IMR-90 (cell line): ENCODE measurements at regions not wholly inside any gene's neighbourhood (a gene's known extent, or its start where the extent isn't known, plus 50 kb on each side); places are given as distances from the start of the nearest gene placed in this dataset.

Source experiments
- ATAC-seq: fragments of 200-7000 bp; cut with Tn5 transposase; 2 replicates; pipeline ENCODE4 v1.9.1; 2020; ENCODE audit warnings: low read depth, mild to moderate bottlenecking, moderate library complexity
- BruUV-seq: library from RNA; stranded (reverse); fragments of 400-500 nt; replicated peaks from 2 replicates; lab custom pipeline; 2021; lab: Mats Ljungman, UMichigan
- CTCF ChIA-PET: fragments of 300-600 bp; formaldehyde crosslinking; extraction: SDS; loops from one replicate; lab custom pipeline; 2021; ENCODE audit warnings: antibody characterized with exemption; lab: Yijun Ruan, JAX
- POLR2A ChIA-PET: fragments of 300-600 bp; sonication (Branson Sonifier 250); formaldehyde crosslinking; loops from one replicate; lab custom pipeline; 2022; ENCODE audit warnings: antibody characterized with exemption; ENCODE audit not compliant: unreplicated experiment; lab: Charles Lee
- DNase-seq: peaks from one replicate; pipeline ENCODE4 v3.0.0; 2013
- H2AFZ ChIP-seq: replicated peaks from 2 replicates; pipeline ENCODE3; 2013; ENCODE audit warnings: low read length, mild to moderate bottlenecking; ENCODE audit not compliant: poor library complexity
- H2AK5ac ChIP-seq: 2 replicates; pipeline ENCODE4 v1.6.1; 2013; ENCODE audit warnings: low read depth, low read length, inconsistent platforms
- H2AK9ac ChIP-seq: replicated peaks from 2 replicates; pipeline ENCODE3; 2013; ENCODE audit warnings: mild to moderate bottlenecking, low read depth, low read length, moderate library complexity; ENCODE audit not compliant: poor library complexity
- H2BK120ac ChIP-seq: 2 replicates; pipeline ENCODE4 v1.6.1; 2013; ENCODE audit warnings: low read depth, low read length, inconsistent platforms
- H2BK15ac ChIP-seq: 3 replicates; pipeline ENCODE4 v1.6.1; 2013; ENCODE audit warnings: low read depth, low read length, inconsistent platforms
- H2BK20ac ChIP-seq: 2 replicates; pipeline ENCODE4 v1.6.1; 2013; ENCODE audit warnings: low read depth, mild to moderate bottlenecking, inconsistent platforms, low read length, moderate library complexity
- H2BK5ac ChIP-seq: 2 replicates; pipeline ENCODE4 v1.6.1; 2013; ENCODE audit warnings: mild to moderate bottlenecking, low read depth, low read length, inconsistent platforms; ENCODE audit not compliant: poor library complexity, severe bottlenecking
- H3K14ac ChIP-seq: replicated peaks from 2 replicates; pipeline ENCODE4 v1.6.1; 2013; ENCODE audit warnings: low read depth, low read length, inconsistent platforms
- H3K18ac ChIP-seq: 2 replicates; pipeline ENCODE4 v1.6.1; 2013; ENCODE audit warnings: low read depth, low read length, control low read depth
- H3K23ac ChIP-seq: 2 replicates; pipeline ENCODE4 v1.6.1; 2013; ENCODE audit warnings: low read depth, low read length, inconsistent platforms
- H3K27ac ChIP-seq: 2 replicates; pipeline ENCODE4 v1.5.1; 2013; ENCODE audit warnings: mild to moderate bottlenecking, control low read depth, low read length; ENCODE audit not compliant: insufficient read depth
- H3K27me3 ChIP-seq: 2 replicates; pipeline ENCODE4 v1.6.1; 2013; ENCODE audit warnings: low read length; ENCODE audit not compliant: control insufficient read depth, insufficient read depth
- H3K36me3 ChIP-seq: 2 replicates; pipeline ENCODE4 v1.6.1; 2013; ENCODE audit warnings: low read length, mixed read lengths; ENCODE audit not compliant: control insufficient read depth, insufficient read depth
- H3K4ac ChIP-seq: 2 replicates; pipeline ENCODE4 v1.6.1; 2013; ENCODE audit warnings: low read depth, low read length, inconsistent platforms
- H3K4me1 ChIP-seq: 2 replicates; pipeline ENCODE4 v1.6.1; 2013; ENCODE audit warnings: low read length, mixed read lengths; ENCODE audit not compliant: control insufficient read depth, insufficient read depth
- H3K4me2 ChIP-seq: 2 replicates; pipeline ENCODE4 v1.6.1; 2013; ENCODE audit warnings: low read depth, mild to moderate bottlenecking, control low read depth, low read length, moderate library complexity
- H3K4me3 ChIP-seq: 2 replicates; pipeline ENCODE4 v1.5.1; 2013; ENCODE audit warnings: low read depth, mild to moderate bottlenecking, control low read depth, low read length, moderate library complexity; ENCODE audit not compliant: insufficient read depth
- H3K56ac ChIP-seq: 2 replicates; pipeline ENCODE4 v1.6.1; 2013; ENCODE audit warnings: low read length, inconsistent platforms; ENCODE audit not compliant: insufficient read depth; ENCODE audit errors: extremely low read depth
- H3K79me1 ChIP-seq, 2 experiments: 2 replicates each; pipeline ENCODE4 v1.6.1; 2013; ENCODE audit warnings: low read length in 2 of 2, inconsistent platforms in 1 of 2, low read depth in 1 of 2
- H3K9ac ChIP-seq: 2 replicates; pipeline ENCODE4 v1.6.1; 2013; ENCODE audit warnings: low read depth, low read length, control low read depth
- H3K9me1 ChIP-seq: 2 replicates; pipeline ENCODE4 v1.6.1; 2013; ENCODE audit warnings: low read length, inconsistent platforms; ENCODE audit not compliant: insufficient read depth
- H3K9me3 ChIP-seq: 2 replicates; pipeline ENCODE4 v1.6.1; 2013; ENCODE audit warnings: low read length; ENCODE audit not compliant: control insufficient read depth, insufficient read depth
- H4K20me1 ChIP-seq: 2 replicates; pipeline ENCODE4 v1.6.1; 2013; ENCODE audit warnings: low read length, inconsistent platforms; ENCODE audit not compliant: insufficient read depth
- H4K5ac ChIP-seq: 2 replicates; pipeline ENCODE4 v1.6.1; 2013; ENCODE audit warnings: mild to moderate bottlenecking, low read depth, low read length, control low read depth
- H4K8ac ChIP-seq, 2 experiments: 2 replicates each; pipeline ENCODE4 v1.6.1; 2013; ENCODE audit warnings: low read depth in 2 of 2, low read length in 2 of 2, control low read depth in 1 of 2, inconsistent platforms in 1 of 2
- H4K91ac ChIP-seq: 2 replicates; pipeline ENCODE4 v1.6.1; 2013; ENCODE audit warnings: low read depth, low read length, inconsistent platforms; ENCODE audit not compliant: insufficient read depth
- BHLHE40 ChIP-seq: fragments of 150-350 bp; IDR thresholded peaks from 2 replicates; pipeline ENCODE4 v1.6.1; 2016; ENCODE audit warnings: mild to moderate bottlenecking, low read depth, low read length
- CEBPB ChIP-seq: IDR thresholded peaks from 2 replicates; pipeline ENCODE4 v1.6.1; 2012; ENCODE audit warnings: low read depth, low read length, improper control_type of control experiment
- CHD1 ChIP-seq: IDR thresholded peaks from 2 replicates; pipeline ENCODE4 v1.6.1; 2012; ENCODE audit warnings: low read depth, low read length, improper control_type of control experiment
- CTCF ChIP-seq: conservative IDR thresholded peaks from 2 replicates; pipeline ENCODE4 v1.5.1; 2012; ENCODE audit warnings: mild to moderate bottlenecking, low read depth, low read length, improper control_type of control experiment
- MAFK ChIP-seq: IDR thresholded peaks from 2 replicates; pipeline ENCODE4 v1.6.1; 2012; ENCODE audit warnings: low read depth, low read length, improper control_type of control experiment
- MAZ ChIP-seq: IDR thresholded peaks from 2 replicates; pipeline ENCODE4 v1.6.1; 2012; ENCODE audit warnings: low read depth, mild to moderate bottlenecking, low read length, improper control_type of control experiment, moderate library complexity, borderline replicate concordance
- NFE2L2 ChIP-seq: fragments of 150-350 bp; IDR thresholded peaks from 2 replicates; pipeline ENCODE4 v1.6.1; 2016; ENCODE audit warnings: low read depth, mild to moderate bottlenecking, low read length
- POLR2A ChIP-seq: IDR thresholded peaks from 2 replicates; pipeline ENCODE4 v1.6.1; 2012; ENCODE audit warnings: mild to moderate bottlenecking, low read depth, low read length
- RAD21 ChIP-seq: IDR thresholded peaks from 2 replicates; pipeline ENCODE4 v1.6.1; 2012; ENCODE audit warnings: low read length, improper control_type of control experiment
- SMC3 ChIP-seq: fragments of 150-350 bp; IDR thresholded peaks from 2 replicates; pipeline ENCODE4 v1.6.1; 2016; ENCODE audit warnings: low read depth, mild to moderate bottlenecking, antibody characterized with exemption, low read length, moderate library complexity
- dilution Hi-C: fragments of 300-500 bp; cut with HindIII; formaldehyde crosslinking; loops from one replicate; pipeline ENCODE4 v1.14.3; 2018; ENCODE audit warnings: low sequenced_read_pairs; ENCODE audit not compliant: unreplicated experiment
- in situ Hi-C: fragments of 300-500 bp; cut with MboI; formaldehyde crosslinking; loops from 3 replicates; pipeline ENCODE4 v1.14.3; 2019; ENCODE audit warnings: low sequenced_read_pairs, inconsistent platforms, mixed read lengths
- intact Hi-C: fragments of 100-400 bp; cut with micrococcal nuclease; formaldehyde crosslinking; loops from 2 replicates; pipeline ENCODE4 v1.10.0; 2022

DNA sequence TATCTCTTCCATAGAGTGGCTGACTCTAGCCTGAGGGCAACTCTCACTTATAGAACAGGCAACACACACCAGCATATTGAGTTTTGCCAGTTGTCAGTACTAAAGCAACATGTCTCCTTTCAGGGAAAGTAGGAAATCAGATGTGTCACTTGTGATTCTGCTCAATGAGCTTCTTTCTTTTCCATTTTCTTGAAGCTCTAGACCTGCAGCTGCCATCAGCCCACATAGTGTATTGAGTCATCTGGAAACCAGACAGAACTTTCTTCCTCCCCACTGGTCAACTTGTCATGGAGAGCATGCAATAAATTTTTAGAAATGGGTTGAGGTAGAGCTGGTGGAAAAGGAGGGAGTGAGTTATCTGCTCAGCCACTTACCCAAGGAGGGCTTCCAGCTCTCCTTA lies 209.0 kb upstream of the PLEKHG7 start:
- Histone ChIP-seq H3K4me1 (no peaks in the 10 kb centered on the region), H2AFZ (no peak overlapping the region), H3K27me3 (no peaks in the 10 kb centered on the region), H3K4ac (no peak overlapping the region), H2BK5ac (no peak overlapping the region), H3K9ac (no peak overlapping the region), H3K9me1 (no peaks in the 10 kb centered on the region), H4K5ac (no peak overlapping the region), H3K18ac (no peak overlapping the region), H3K23ac (no peak overlapping the region), H3K27ac (no peak overlapping the region), H2BK15ac (no peak overlapping the region), H2BK120ac (no peak overlapping the region), H3K4me3 (no peak overlapping the region), H4K91ac (no peak overlapping the region), H4K8ac (no peak overlapping the region), H2AK5ac (no peak overlapping the region), H3K36me3 (no peaks in the 10 kb centered on the region), H3K14ac (no peak overlapping the region), H2AK9ac (no peak overlapping the region), H3K56ac (no peak overlapping the region), H3K9me3 (no peaks in the 10 kb centered on the region), H3K4me2 (no peak overlapping the region), H2BK20ac (no peak overlapping the region), H4K20me1 (no peaks in the 10 kb centered on the region), H3K79me1 (no peaks in the 10 kb centered on the region)
- in situ Hi-C loops (no loop called here), dilution Hi-C loops (no loop called here), intact Hi-C loops (no loop called here)
- ATAC-seq (no peak), DNase-seq (peak; percentile 43)
- ChIA-PET CTCF (no interaction called here), POLR2A (no interaction called here)
- no TSS peak for BruUV-seq
- TF ChIP-seq MAFK (no peak), CEBPB (no peak), BHLHE40 (no peak), NFE2L2 (no peak), MAZ (no peak), POLR2A (no peak), CHD1 (no peak), CTCF (no peak), RAD21 (no peak), SMC3 (no peak)
